ENCODE measurements at regions not wholly inside any gene's neighbourhood (a gene's known extent, or its start where the extent isn't known, plus 50 kb on each side); places are given as distances from the start of the nearest gene placed in this dataset.
"Not testable (repeated sequence)": the region's sequence is repeated elsewhere in the genome, so short reads cannot be mapped to it uniquely, and the experiment has no call there.

GRCh38 chr5:58018016-58018415 lies 441.9 kb downstream of the PLK2 start:
- no peak for DNase-seq (ENCODE audit: low spot score)

- no peak for DNase-seq (ENCODE audit: low spot score)
Measured at GRCh38 chr5:58016877-58017276, 443.0 kb downstream of the PLK2 start.

GRCh38 chr5:58016358-58016757 lies 443.5 kb downstream of the PLK2 start:
- no peak for DNase-seq (ENCODE audit: low spot score)

GRCh38 chr5:58015175-58015574 lies 444.7 kb downstream of the PLK2 start:
- no peak for DNase-seq (ENCODE audit: low spot score)

- DNase-seq (ENCODE audit: low spot score), result no peak
Measured at GRCh38 chr5:58013542-58014258, 446.2 kb downstream of the PLK2 start.

- no peak for DNase-seq (ENCODE audit: low spot score)
Measured at GRCh38 chr5:58012801-58013315, 447.0 kb downstream of the PLK2 start.

- no peak for DNase-seq (ENCODE audit: low spot score)
Measured at GRCh38 chr5:58012102-58012501, 447.8 kb downstream of the PLK2 start.

- no peak for DNase-seq (ENCODE audit: low spot score)
Measured at GRCh38 chr5:58011301-58011700, 448.6 kb downstream of the PLK2 start.

GRCh38 chr5:58009754-58010153 lies 450.1 kb downstream of the PLK2 start:
- no peak for DNase-seq (ENCODE audit: low spot score)

GRCh38 chr5:58002323-58002722 lies 457.6 kb downstream of the PLK2 start:
- DNase-seq (ENCODE audit: low spot score), result no peak

- no peak for DNase-seq (ENCODE audit: low spot score)
Measured at GRCh38 chr5:57993866-57994265, 466.0 kb downstream of the PLK2 start.

GRCh38 chr5:57989378-57989777 lies 470.5 kb downstream of the PLK2 start:
- DNase-seq (ENCODE audit: low spot score), result no peak

GRCh38 chr5:57988813-57989212 lies 471.1 kb downstream of the PLK2 start:
- DNase-seq (ENCODE audit: low spot score), result no peak

GRCh38 chr5:57987552-57987951 lies 472.3 kb downstream of the PLK2 start:
- no peak for DNase-seq (ENCODE audit: low spot score)

GRCh38 chr5:57986761-57987341 lies 473.0 kb downstream of the PLK2 start:
- DNase-seq (ENCODE audit: low spot score), result no peak

GRCh38 chr5:57983426-57983825 lies 476.5 kb downstream of the PLK2 start:
- DNase-seq (ENCODE audit: low spot score), result no peak

GRCh38 chr5:57979671-57980070 lies 480.2 kb downstream of the PLK2 start:
- no peak for DNase-seq (ENCODE audit: low spot score)

GRCh38 chr5:57976506-57976905 lies 483.4 kb downstream of the PLK2 start:
- DNase-seq (ENCODE audit: low spot score), result no peak

- not testable (repeated sequence) for DNase-seq (ENCODE audit: low spot score)
Measured at GRCh38 chr5:57972099-57972498, 487.8 kb downstream of the PLK2 start.

GRCh38 chr5:57960569-57960968 lies 478.0 kb upstream of the ACTBL2 start:
- no peak for DNase-seq (ENCODE audit: low spot score)

GRCh38 chr5:57956636-57957035 lies 474.0 kb upstream of the ACTBL2 start:
- DNase-seq (ENCODE audit: low spot score), result no peak

GRCh38 chr5:57955511-57955910 lies 472.9 kb upstream of the ACTBL2 start:
- no peak for DNase-seq (ENCODE audit: low spot score)

- no peak for DNase-seq (ENCODE audit: low spot score)
Measured at GRCh38 chr5:57953792-57954191, 471.2 kb upstream of the ACTBL2 start.
